Nephron (organoid): ENCODE measurements at regions not wholly inside any gene's neighbourhood (a gene's known extent, or its start where the extent isn't known, plus 50 kb on each side); places are given as distances from the start of the nearest gene placed in this dataset.

Experiments
- H3K27ac Mint-ChIP-seq, 3 experiments: 2 replicates each; pipeline ENCODE4 v1.8.0; 2020; ENCODE audit warnings: mixed read lengths in 3 of 3, mild to moderate bottlenecking in 2 of 3, moderate library complexity in 1 of 3
- H3K27me3 Mint-ChIP-seq: 2 replicates; pipeline ENCODE4 v1.8.0; 2021; ENCODE audit warnings: low read depth, mild to moderate bottlenecking, moderate library complexity, mixed read lengths
- H3K36me3 Mint-ChIP-seq: 2 replicates; pipeline ENCODE4 v1.8.0; 2020; ENCODE audit warnings: low read depth, mixed read lengths
- H3K4me1 Mint-ChIP-seq: 2 replicates; pipeline ENCODE4 v1.8.0; 2020; ENCODE audit warnings: mixed read lengths
- H3K4me3 Mint-ChIP-seq, 3 experiments: 2 replicates each; pipeline ENCODE4 v1.8.0; 2020; ENCODE audit warnings: mild to moderate bottlenecking in 3 of 3, mixed read lengths in 3 of 3, moderate library complexity in 2 of 3
- H3K9me3 Mint-ChIP-seq: 2 replicates; pipeline ENCODE4 v1.8.0; 2020; ENCODE audit warnings: mixed read lengths
- TF ChIP-seq, protein P1 (sequence below), 3 experiments: fragments of 200-600 bp; sonication (generic); IDR thresholded peaks; one replicate each; pipeline ENCODE4 v1.5.0; 2021; ENCODE audit warnings: antibody characterized with exemption in 3 of 3; ENCODE audit not compliant: unreplicated experiment in 3 of 3

DNA sequence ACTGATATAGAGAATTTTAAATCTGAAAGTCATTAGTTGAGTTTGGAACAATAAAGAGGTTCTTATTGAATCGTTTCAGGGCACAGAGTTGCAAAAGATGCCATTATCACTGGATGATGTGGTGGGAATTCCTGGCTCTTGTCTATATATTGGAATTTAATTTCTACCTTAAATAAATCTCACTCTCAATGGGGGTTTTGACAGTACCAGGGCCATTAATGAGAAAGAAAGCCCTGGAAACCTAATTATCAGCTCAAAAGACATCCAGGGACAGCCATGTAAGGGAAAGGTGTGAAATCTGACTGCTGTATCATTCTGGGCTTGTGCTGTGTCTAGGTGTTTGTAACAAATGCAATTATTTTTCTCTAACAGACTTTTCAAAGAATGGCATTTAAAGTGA is 285.7 kb downstream of the TBL1XR1 start:
- Mint-ChIP-seq H3K27me3 (no peaks in the 10 kb centered on the region), H3K4me3 (no peak overlapping the region), H3K4me1 (peaks cover 3% of the 10 kb centered on the region), H3K9me3 (no peaks in the 10 kb centered on the region), H3K27ac (no peak overlapping the region), H3K36me3 (no peaks in the 10 kb centered on the region)
- TF ChIP-seq, protein P1, sequence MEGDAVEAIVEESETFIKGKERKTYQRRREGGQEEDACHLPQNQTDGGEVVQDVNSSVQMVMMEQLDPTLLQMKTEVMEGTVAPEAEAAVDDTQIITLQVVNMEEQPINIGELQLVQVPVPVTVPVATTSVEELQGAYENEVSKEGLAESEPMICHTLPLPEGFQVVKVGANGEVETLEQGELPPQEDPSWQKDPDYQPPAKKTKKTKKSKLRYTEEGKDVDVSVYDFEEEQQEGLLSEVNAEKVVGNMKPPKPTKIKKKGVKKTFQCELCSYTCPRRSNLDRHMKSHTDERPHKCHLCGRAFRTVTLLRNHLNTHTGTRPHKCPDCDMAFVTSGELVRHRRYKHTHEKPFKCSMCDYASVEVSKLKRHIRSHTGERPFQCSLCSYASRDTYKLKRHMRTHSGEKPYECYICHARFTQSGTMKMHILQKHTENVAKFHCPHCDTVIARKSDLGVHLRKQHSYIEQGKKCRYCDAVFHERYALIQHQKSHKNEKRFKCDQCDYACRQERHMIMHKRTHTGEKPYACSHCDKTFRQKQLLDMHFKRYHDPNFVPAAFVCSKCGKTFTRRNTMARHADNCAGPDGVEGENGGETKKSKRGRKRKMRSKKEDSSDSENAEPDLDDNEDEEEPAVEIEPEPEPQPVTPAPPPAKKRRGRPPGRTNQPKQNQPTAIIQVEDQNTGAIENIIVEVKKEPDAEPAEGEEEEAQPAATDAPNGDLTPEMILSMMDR (IDR thresholded peaks at IDR 0.05; ENCODE audit: unreplicated experiment in 3 of 3) = no peak

DNA sequence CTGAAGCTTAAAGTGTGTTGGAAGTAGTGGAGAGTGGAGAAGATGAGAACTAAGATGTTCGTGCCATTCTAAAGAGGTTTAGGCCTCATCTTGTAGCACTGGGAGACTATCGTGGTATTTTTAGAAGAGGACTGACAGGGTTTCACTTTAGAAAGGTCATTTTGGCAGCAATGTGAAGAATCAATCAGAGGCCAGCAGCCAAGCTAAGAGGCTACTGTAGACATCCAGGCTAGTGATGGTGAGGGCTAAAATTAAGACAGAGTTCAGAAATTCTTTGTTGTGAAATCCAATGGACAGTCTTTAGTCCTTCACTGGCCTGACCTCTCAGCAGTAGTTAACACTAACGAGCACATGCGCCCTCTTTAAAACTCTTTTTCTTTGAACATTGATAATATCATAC is 288.2 kb downstream of the TBL1XR1 start:
- Mint-ChIP-seq H3K4me3 (no peak overlapping the region), H3K4me1 (peaks cover 13% of the 10 kb centered on the region), H3K27ac (no peak overlapping the region), H3K27me3 (no peaks in the 10 kb centered on the region), H3K9me3 (no peaks in the 10 kb centered on the region), H3K36me3 (no peaks in the 10 kb centered on the region)
- TF ChIP-seq, protein P1 (IDR thresholded peaks at IDR 0.05; ENCODE audit: unreplicated experiment in 3 of 3) = no peak

DNA sequence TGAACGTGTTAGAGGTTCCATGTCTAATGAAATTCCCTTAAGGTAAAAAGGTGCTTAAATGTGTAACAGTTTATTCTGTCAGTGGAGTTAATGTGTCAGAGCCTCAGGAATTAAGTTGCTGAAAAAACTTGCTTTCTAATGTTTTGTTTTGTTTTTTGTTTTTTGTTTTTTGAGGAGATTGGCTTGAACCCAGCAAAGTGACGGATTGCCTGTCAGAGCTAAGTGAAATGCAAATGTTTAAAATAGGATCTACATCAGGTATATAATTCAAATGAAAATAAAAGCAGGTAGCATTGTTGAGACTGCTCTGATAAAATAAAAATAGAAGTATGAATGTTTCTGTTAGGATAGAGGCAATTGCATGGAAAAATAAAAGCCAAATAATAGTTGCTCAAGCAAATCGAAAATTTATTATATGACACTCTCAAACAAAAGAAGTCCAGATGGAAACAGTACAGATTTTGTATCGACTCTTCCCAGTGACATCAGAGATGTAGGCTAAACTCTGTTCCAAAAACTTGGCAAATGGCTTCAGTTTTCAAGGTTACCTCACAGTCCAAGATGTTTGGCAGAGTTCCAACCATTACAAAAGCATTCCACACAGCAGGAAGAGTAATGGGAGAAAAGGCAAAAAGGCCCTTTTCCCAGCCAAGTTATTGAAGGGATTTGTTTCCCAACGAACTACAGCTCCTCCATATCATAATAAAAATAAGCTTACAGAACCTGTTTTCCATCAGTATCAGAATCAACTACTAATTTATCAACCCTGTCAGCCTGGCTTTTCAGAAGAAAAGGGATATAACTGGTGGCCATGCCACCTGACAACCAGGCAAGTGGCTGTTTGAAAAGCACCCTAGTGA is 291.0 kb downstream of the TBL1XR1 start:
- Mint-ChIP-seq H3K27me3 (no peaks in the 10 kb centered on the region), H3K4me3 (no peak overlapping the region), H3K27ac (peak overlapping the region; percentile 55 to 86 (median 86)), H3K4me1 (peaks cover 13% of the 10 kb centered on the region), H3K36me3 (no peaks in the 10 kb centered on the region), H3K9me3 (no peaks in the 10 kb centered on the region)
- TF ChIP-seq, protein P1 (IDR thresholded peaks at IDR 0.05; ENCODE audit: unreplicated experiment in 3 of 3) = no peak

DNA sequence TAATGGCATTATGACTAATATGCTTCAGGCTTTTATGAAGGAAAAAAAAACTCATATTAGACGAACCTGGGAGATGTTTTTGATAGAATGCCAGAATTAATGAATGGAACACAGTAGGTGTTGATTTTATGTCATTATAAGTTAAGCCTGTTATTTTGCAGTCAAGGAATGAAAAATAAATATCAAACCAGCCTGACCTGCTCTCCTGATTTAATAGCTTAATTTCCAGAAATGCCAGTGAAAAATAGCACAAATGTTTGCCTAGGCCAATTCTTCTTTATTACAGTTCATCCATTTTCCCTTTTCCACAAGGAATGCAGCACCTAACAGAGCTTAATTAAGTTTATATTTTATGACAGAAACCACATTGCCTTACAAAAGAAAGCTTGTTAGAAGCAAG is 292.0 kb downstream of the TBL1XR1 start:
- Mint-ChIP-seq H3K36me3 (no peaks in the 10 kb centered on the region), H3K9me3 (no peaks in the 10 kb centered on the region), H3K27me3 (no peaks in the 10 kb centered on the region), H3K27ac (no peak overlapping the region), H3K4me3 (no peak overlapping the region), H3K4me1 (peaks cover 13% of the 10 kb centered on the region)
- TF ChIP-seq, protein P1 (IDR thresholded peaks at IDR 0.05; ENCODE audit: unreplicated experiment in 3 of 3) = no peak

DNA sequence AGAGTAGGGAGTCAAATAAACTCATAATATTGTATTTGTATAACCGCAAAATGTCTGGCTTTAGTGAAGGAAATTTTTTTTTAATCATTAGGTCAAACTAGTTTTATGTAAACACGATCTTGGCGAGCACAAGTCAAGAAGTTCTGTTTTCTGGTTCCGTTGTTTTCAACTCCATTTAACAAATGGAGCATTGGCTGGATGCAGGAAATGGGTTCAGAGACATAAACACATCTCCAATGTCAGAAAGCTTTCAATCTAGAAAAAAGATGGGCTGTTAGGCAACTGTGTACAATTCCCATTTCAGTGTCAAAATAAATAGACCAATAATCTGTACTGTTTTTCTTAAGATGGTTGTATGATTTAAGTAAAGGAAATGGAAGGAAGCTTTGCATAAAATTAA is 292.8 kb downstream of the TBL1XR1 start:
- no peak overlapping the region for H3K4me3 Mint-ChIP-seq

More for the DNA sequence above, 292.8 kb downstream of the TBL1XR1 start:
- TF ChIP-seq, protein P1 (IDR thresholded peaks at IDR 0.05; ENCODE audit: unreplicated experiment in 3 of 3) = no peak
- peaks cover 1% of the 10 kb centered on the region for H3K27me3 Mint-ChIP-seq
- H3K36me3 Mint-ChIP-seq = no peaks in the 10 kb centered on the region
- no peak overlapping the region for H3K27ac Mint-ChIP-seq
- peaks cover 13% of the 10 kb centered on the region for H3K4me1 Mint-ChIP-seq
- H3K9me3 Mint-ChIP-seq = no peaks in the 10 kb centered on the region
